HG03045 (cell line): ENCODE measurements at regions not wholly inside any gene's neighbourhood (a gene's known extent, or its start where the extent isn't known, plus 50 kb on each side); places are given as distances from the start of the nearest gene placed in this dataset.

Experiments used
- ATAC-seq: cut with Tn5 transposase; IDR thresholded peaks from one replicate; pipeline ENCODE4 v1.9.1; 2021; ENCODE audit warnings: mild to moderate bottlenecking, moderate library complexity; ENCODE audit not compliant: unreplicated experiment

- ATAC-seq: no peak
These were observed 257.5 kb upstream of the FAT3 start for GRCh38 chr11:91967026-91967690.

- ATAC-seq: no peak
These were observed 258.2 kb upstream of the FAT3 start for GRCh38 chr11:91966368-91966767.

GRCh38 chr11:91960770-91961169, 263.8 kb upstream of the FAT3 start:
- no peak for ATAC-seq

GRCh38 chr11:91959411-91959810, 265.2 kb upstream of the FAT3 start:
- no peak for ATAC-seq

- ATAC-seq: no peak
These were observed 267.9 kb upstream of the FAT3 start for GRCh38 chr11:91956711-91957110.

- no peak for ATAC-seq
These were observed 269.4 kb upstream of the FAT3 start for GRCh38 chr11:91955206-91955605.

- ATAC-seq: no peak
These were observed 272.6 kb upstream of the FAT3 start for GRCh38 chr11:91952056-91952455.

- ATAC-seq: no peak
These were observed 277.3 kb upstream of the FAT3 start for GRCh38 chr11:91947215-91947820.

GRCh38 chr11:91946397-91946951, 278.1 kb upstream of the FAT3 start:
- ATAC-seq: no peak

GRCh38 chr11:91935120-91935519, 289.5 kb upstream of the FAT3 start:
- no peak for ATAC-seq

GRCh38 chr11:91932151-91932821, 292.3 kb upstream of the FAT3 start:
- no peak for ATAC-seq

GRCh38 chr11:91927448-91927847, 297.2 kb upstream of the FAT3 start:
- no peak for ATAC-seq

GRCh38 chr11:91926965-91927364, 297.7 kb upstream of the FAT3 start:
- ATAC-seq: no peak

- no peak for ATAC-seq
These were observed 301.8 kb upstream of the FAT3 start for GRCh38 chr11:91922846-91923245.

GRCh38 chr11:91921974-91922373, 302.6 kb upstream of the FAT3 start:
- no peak for ATAC-seq

- no peak for ATAC-seq
These were observed 311.2 kb upstream of the FAT3 start for GRCh38 chr11:91913407-91913806.

- ATAC-seq: no peak
These were observed 312.3 kb upstream of the FAT3 start for GRCh38 chr11:91912322-91912721.

- no peak for ATAC-seq
These were observed 317.6 kb upstream of the FAT3 start for GRCh38 chr11:91906871-91907624.

- no peak for ATAC-seq
These were observed 319.5 kb upstream of the FAT3 start for GRCh38 chr11:91904792-91905785.

GRCh38 chr11:91902312-91902711, 322.3 kb upstream of the FAT3 start:
- no peak for ATAC-seq
